ENCODE measurements at regions not wholly inside any gene's neighbourhood (a gene's known extent, or its start where the extent isn't known, plus 50 kb on each side); places are given as distances from the start of the nearest gene placed in this dataset.

DNA sequence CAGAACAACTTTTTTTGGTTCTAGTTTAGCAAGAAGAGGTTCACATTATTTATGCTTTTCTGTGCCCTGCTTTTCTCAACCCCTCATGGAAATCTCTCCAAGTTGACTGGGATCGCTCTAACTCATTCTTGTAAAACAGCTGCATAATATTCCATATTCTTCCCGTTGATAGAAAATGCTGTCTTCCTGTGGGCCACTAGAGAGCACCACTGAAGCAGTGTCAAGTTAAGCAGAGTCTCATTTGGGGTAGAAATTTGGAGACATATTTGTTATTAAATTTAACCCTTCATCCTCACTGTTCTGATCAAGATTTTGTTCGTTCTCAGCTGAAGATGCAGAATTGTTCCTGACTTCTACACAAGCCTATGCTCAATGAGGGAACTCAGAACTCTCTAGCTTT, 140.1 kb downstream of the CEMIP2 start:
- TF ChIP-seq POLR2A (IDR thresholded peaks at IDR 0.05; ENCODE audit: low read depth, low read length) (no peak), TAF1 (IDR thresholded peaks at IDR 0.05; ENCODE audit: low read depth, low read length) (no peak), POLR2AphosphoS5 (IDR thresholded peaks at IDR 0.05; ENCODE audit: low read depth, low read length) (no peak)

Data from GM12891 (cell line).